ENCODE measurements at regions not wholly inside any gene's neighbourhood (a gene's known extent, or its start where the extent isn't known, plus 50 kb on each side); places are given as distances from the start of the nearest gene placed in this dataset.

- intact Hi-C loops (cut with micrococcal nuclease; ENCODE audit: unreplicated experiment) (no loop called here), in situ Hi-C loops (cut with HindIII; ENCODE audit: extremely low pct_ligation_motif_present, low pct_unique_long_range_greater_than_20kb) (no loop called here)
- no TSS peak for BruUV-seq (replicated peaks)
- 36% methylated on average over 4 of the region's 4 CpGs for WGBS (ENCODE audit: low lambda C conversion rate)
- Histone ChIP-seq H3K27ac (ENCODE audit: extremely low read length, insufficient read depth, low read length) (no peak overlapping the region), H3K79me2 (ENCODE audit: insufficient read depth, low read length) (no peaks in the 10 kb centered on the region), H4K20me1 (ENCODE audit: insufficient read depth, low read length) (no peaks in the 10 kb centered on the region), H3K4me3 (replicated peaks in 1 of 3; ENCODE audit: insufficient read depth in 1 of 3, low read depth in 2 of 3, low read length in 3 of 3) (no peak overlapping the region), H2AFZ (ENCODE audit: low read length) (no peak overlapping the region), H3K4me1 (ENCODE audit: insufficient read depth, low read length) (peaks cover 20% of the 10 kb centered on the region), H3K36me3 (replicated peaks in 1 of 2; ENCODE audit: control insufficient read depth in 1 of 2, insufficient read depth in 2 of 2, low read length in 2 of 2) (no peaks in the 10 kb centered on the region), H3K9me3 (ENCODE audit: low read length) (no peaks in the 10 kb centered on the region), H3K27me3 (ENCODE audit: control insufficient read depth in 1 of 2, insufficient read depth in 2 of 2, low read length in 2 of 2) (no peaks in the 10 kb centered on the region; a peak in 2 of 5 replicates), H3K4me2 (ENCODE audit: low read depth, low read length) (no peak overlapping the region), H3K9ac (ENCODE audit: insufficient read depth, low read depth, low read length) (no peak overlapping the region)
- CTCF ChIA-PET (ENCODE audit: low intra/inter-chr PET ratio, low total read pairs), result no interaction called here
- DNase-seq (ENCODE audit: low spot score), result no peak
- POLR2A ChIA-PET, result no interaction called here
- no peak for FAIRE-seq
- ATAC-seq, result no peak
- TF ChIP-seq ATF6 (CRISPR knock-in tag; conservative IDR thresholded peaks at IDR 0.05), result no peak
- peak in 1 of 2 experiments; percentile 70; a peak in 2 of 4 replicates for TF ChIP-seq ATF4 (CRISPR knock-in tag; IDR thresholded peaks at IDR 0.05)
- no peak for TF ChIP-seq FOXJ3 (CRISPR knock-in tag; IDR thresholded peaks at IDR 0.05; ENCODE audit: borderline replicate concordance)
- TF ChIP-seq FOSL2 (CRISPR knock-in tag; IDR thresholded peaks at IDR 0.05), result peak; percentile 29; the same call in 1 of the 2 replicates
- TF ChIP-seq RNF2 (conservative IDR thresholded peaks at IDR 0.05; ENCODE audit: low read depth), result no peak
- TF ChIP-seq ATF7 (IDR thresholded peaks at IDR 0.05), result peak; percentile 41; the same call in 1 of the 2 replicates
- TF ChIP-seq ATF7 (CRISPR knock-in tag; IDR thresholded peaks at IDR 0.05), result no peak
- TF ChIP-seq DNMT3B (CRISPR knock-in tag; conservative IDR thresholded peaks at IDR 0.05), result no peak
- no peak for TF ChIP-seq ZFYVE20 (CRISPR knock-in tag; IDR thresholded peaks at IDR 0.05; ENCODE audit: borderline replicate concordance, low read depth)
- no peak for TF ChIP-seq ZNF333 (CRISPR knock-in tag; IDR thresholded peaks at IDR 0.05; ENCODE audit: borderline replicate concordance)
- TF ChIP-seq HCFC1 (IDR thresholded peaks at IDR 0.05; ENCODE audit: low read depth, low read length), result no peak
- TF ChIP-seq CEBPB (IDR thresholded peaks at IDR 0.05; ENCODE audit: borderline replicate concordance, low read depth, low read length), result 0 out of 2 replicates have a peak, but pooled peaks have one; percentile 20
- no peak for TF ChIP-seq ZNF672 (CRISPR knock-in tag; IDR thresholded peaks at IDR 0.05)
- no peak for TF ChIP-seq ZNF629 (CRISPR knock-in tag; conservative IDR thresholded peaks at IDR 0.05)
- no peak for TF ChIP-seq FUBP1 (CRISPR knock-in tag; IDR thresholded peaks at IDR 0.05; ENCODE audit: borderline replicate concordance)
- TF ChIP-seq GPBP1L1 (CRISPR knock-in tag; IDR thresholded peaks at IDR 0.05), result no peak
- TF ChIP-seq ZNF431 (CRISPR knock-in tag; IDR thresholded peaks at IDR 0.05; ENCODE audit: borderline replicate concordance, low read depth), result no peak
- TF ChIP-seq ARID2 (CRISPR knock-in tag; IDR thresholded peaks at IDR 0.05; ENCODE audit: borderline replicate concordance), result no peak
- peak; percentile 50 for TF ChIP-seq CEBPG (CRISPR knock-in tag; IDR thresholded peaks at IDR 0.05)
- no peak for TF ChIP-seq PHF21A (CRISPR knock-in tag; IDR thresholded peaks at IDR 0.05)
Measured at GRCh38 chr3:177251755-177252154, 54.5 kb upstream of the TBL1XR1 start.
